GM18861 (cell line): ENCODE measurements at regions not wholly inside any gene's neighbourhood (a gene's known extent, or its start where the extent isn't known, plus 50 kb on each side); places are given as distances from the start of the nearest gene placed in this dataset.
"Not testable (repeated sequence)": the region's sequence is repeated elsewhere in the genome, so short reads cannot be mapped to it uniquely, and the experiment has no call there.

ENCODE experiments used
- ATAC-seq: cut with Tn5 transposase; IDR thresholded peaks from one replicate; pipeline ENCODE4 v1.9.1; 2021; ENCODE audit not compliant: unreplicated experiment

- ATAC-seq, result no peak
Observed at GRCh38 chr5:82905986-82906385, 171.2 kb downstream of the TMEM167A start.

- no peak for ATAC-seq
Observed at GRCh38 chr5:82901281-82901888, 175.8 kb downstream of the TMEM167A start.

DNA sequence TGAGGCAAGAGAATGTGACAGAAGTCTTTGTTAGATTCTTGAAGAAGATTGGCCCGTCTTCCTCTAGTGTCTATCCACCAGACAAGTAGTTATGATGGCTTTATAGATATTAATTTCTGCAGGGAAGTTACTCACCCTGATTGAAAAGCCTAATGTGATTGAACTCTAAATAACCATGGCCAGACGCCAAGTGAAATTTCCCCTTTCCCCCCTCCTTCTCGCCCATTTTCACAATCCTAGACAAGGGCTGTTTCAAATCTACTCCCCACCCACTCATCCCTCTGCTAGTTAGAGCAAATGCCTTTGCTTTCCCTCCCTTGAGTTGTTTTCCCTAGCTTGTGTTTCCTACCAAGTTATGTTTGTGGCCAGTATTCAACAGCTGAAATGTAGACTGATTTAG is 182.5 kb downstream of the TMEM167A start:
- ATAC-seq, result no peak

- no peak for ATAC-seq
Observed at GRCh38 chr5:82889088-82889487, 188.1 kb downstream of the TMEM167A start.

GRCh38 chr5:82886911-82887310 is 190.3 kb downstream of the TMEM167A start:
- no peak for ATAC-seq

- peak; percentile 58 for ATAC-seq
Observed at GRCh38 chr5:82885627-82886389, 191.4 kb downstream of the TMEM167A start.

DNA sequence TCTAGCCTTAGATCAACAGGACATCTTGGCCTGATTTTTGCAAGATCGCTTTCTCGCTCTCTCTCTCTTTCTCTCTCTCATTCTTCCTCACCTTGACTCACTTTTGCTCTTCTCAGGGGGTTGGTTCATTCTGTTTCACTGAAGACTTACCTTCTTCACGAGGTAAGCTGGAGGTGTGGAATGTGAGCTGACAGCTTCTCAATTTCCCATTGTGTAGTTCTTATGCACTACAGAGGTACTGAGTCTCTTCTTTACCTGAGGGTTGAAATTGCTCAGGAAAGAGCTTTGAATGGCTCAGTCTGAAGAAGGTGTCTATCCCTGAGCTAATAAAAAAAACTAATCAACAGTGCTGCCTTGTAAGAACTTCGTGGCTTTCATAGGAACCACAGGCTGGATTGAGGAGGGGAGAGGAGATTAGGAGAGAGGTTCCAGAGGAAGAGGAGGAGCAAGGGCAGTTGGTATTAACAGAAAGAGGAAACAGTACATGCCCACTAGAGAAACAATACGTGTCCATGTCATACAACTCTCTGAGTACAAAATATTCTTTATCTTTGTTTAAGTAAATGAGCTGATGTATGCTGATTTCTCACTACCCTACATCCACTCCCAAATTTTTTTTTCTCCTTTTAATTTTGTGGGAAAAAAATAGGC is 192.2 kb downstream of the TMEM167A start:
- no peak for ATAC-seq

GRCh38 chr5:82882316-82882715 is 194.9 kb downstream of the TMEM167A start:
- no peak for ATAC-seq

DNA sequence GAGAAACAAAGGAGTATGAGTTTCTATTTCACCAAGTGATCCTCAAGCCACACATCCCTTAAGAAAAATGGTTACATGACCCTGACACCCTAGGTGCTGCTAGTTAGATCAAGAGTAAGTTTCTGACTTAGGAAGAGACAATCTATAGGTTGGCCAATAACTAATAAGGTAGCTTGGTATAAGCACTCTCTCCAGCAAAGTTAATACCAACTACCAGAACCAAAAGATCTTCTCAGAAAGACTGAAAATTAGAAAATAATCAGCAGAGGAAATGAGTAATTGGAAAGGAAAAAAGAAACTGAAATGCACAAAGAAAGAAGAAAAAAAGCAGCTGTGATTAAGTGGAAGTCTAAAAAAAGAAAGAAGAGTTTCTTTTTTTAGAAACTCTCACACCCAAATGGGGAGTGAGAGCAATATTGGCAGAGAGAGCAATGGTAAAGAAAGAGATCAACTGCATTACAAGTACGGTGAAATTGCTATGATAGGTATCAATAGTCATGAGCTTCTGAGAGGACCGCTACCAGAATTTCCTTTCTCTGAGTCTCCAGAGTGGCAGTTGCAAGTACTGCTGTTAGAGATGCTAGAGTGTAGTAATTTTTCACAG is 195.5 kb downstream of the TMEM167A start:
- no peak for ATAC-seq

DNA sequence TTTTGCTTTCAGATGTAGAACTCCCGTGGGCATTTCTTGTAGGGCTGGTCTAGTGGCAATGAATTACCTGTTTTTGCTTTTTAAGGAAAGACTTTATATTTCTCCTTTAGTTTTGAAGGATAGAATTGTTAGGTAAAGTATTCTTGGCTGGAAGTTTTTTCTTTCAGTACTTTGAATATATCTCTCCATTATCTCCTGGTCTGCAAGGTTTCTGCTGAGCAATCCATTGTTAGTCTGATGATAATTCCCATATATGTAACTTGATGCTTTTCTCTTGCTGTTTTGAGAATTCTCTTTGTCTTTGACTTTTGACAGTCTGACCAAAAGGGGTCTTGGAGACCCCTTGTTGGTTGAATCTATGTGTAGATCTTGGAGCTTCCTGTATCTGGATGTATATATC is 198.1 kb downstream of the TMEM167A start:
- ATAC-seq, result no peak

GRCh38 chr5:82873452-82873851 is 203.7 kb downstream of the TMEM167A start:
- no peak for ATAC-seq

- ATAC-seq, result not testable (repeated sequence)
Observed at GRCh38 chr5:82872321-82873288, 204.6 kb downstream of the TMEM167A start.

DNA sequence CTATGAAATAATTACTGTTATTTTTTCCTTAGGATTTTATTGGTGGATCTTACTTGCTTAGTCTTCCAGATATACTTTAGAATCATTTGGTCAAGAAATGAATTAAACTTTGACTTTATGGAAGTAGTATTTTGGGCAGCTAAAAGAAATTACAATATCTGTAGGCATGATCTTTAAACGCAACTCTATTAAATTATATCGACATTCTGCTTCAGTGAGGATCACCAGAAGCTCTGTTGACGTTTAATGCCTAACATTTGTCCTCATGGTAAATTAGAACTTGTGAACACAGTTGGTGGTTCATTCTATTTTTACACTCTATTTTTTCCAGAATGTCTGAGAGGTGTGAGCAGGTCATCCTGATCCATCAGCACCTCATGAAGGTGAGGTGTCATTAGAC is 211.6 kb downstream of the TMEM167A start:
- no peak for ATAC-seq

GRCh38 chr5:82863266-82863665 is 213.9 kb downstream of the TMEM167A start:
- ATAC-seq, result no peak

- ATAC-seq, result no peak
Observed at GRCh38 chr5:82862711-82863110, 214.5 kb downstream of the TMEM167A start.

DNA sequence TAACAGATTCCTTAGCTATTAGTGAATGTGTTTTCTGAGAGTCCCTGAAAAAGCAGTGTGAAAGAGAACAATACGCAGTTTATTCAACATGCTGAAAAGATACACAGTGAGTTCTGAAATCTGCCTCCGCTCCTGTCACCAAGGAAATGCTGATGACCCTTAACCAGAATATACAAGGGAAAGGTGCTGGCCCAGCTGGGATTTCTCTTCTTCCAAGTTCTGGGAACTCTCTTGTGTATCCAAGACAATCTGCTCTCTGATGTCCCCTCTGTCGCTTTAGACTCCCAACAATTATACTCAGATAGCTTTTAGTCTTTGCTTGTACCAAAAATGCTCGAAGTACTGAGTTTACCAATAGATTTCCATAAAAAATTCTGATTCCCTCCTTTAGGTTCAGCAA is 214.9 kb downstream of the TMEM167A start:
- no peak for ATAC-seq

GRCh38 chr5:82861701-82862100 is 215.5 kb downstream of the TMEM167A start:
- no peak for ATAC-seq

GRCh38 chr5:82859451-82860140 is 217.6 kb downstream of the TMEM167A start:
- ATAC-seq, result no peak

DNA sequence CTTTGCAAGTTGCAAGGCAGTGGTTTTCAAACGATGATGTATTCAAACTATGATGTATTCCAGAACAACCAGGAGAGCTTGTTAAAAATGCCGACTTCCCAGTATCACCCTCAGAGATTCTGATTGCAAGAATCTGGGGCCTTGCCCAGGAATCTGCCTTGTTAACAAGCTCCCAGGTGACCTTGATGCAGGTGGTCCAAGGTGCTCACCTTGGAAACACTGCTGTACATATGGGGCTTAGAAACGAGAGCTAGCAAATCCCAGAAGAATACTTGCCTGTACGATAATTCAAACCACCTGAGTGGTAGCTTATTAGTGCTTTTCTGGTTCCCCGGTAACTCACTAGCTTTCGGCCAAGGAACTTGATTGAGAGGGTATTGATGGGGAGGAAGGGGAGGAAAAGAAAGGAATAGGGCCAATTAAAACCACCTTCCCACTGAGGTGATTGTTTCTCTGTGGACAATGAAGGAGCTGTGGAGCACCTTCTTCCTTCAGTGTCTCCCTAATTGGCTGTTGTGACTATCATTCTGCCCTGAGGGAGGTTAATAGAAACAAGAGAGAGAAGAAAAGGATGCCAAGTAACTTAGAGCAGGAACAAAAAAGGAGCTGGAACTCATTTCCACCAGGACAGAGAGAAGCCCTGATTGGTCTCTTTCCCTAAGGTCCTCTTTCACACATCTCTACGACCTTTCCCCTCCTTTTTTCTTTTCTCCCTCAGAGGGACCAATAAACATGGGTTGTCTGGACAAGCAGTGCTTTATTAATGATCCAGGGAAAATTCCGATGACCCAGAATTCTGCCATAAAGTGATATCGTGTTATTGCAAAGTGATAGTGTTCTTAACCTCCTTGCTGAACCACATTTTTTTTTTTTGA is 218.8 kb downstream of the TMEM167A start:
- no peak for ATAC-seq
